ENCODE measurements at regions not wholly inside any gene's neighbourhood (a gene's known extent, or its start where the extent isn't known, plus 50 kb on each side); places are given as distances from the start of the nearest gene placed in this dataset.

DNA sequence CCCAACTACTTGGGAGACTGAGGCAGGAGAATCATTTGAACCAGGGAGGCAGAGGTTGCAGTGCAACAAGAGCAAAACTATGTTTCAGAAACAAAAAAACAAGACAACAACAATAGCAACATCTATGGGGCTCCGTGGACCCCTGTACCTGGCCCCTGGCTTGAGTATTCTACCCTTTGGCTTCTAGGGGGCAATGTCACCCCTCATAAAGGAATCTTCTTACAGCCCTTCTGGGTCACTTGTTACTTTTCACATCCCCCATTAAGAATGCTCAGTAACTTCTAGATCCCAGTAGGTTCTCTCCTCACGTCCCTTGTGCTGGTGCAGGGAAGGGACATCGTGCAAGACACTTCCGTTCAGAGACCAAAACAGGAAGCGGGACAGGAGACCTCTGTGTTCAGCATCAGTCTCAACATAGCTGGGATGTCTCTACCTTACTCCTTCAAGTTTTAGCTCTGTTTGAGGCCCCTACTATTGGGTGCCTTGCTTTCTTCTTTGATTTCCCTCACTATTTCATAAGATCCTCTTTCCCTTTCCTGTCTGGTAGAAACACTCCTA lies 218.1 kb upstream of the ARGLU1 start:
- Histone ChIP-seq H3K36me3 (no peaks in the 10 kb centered on the region), H3K27ac (no peak overlapping the region), H3K4me3 (no peak overlapping the region), H3K9me3 (no peaks in the 10 kb centered on the region), H3K27me3 (no peaks in the 10 kb centered on the region), H3K4me1 (no peaks in the 10 kb centered on the region)
- TF ChIP-seq EP300 (IDR thresholded peaks at IDR 0.05) = no peak
- TF ChIP-seq POLR2A (IDR thresholded peaks at IDR 0.05) = no peak
- TF ChIP-seq, protein P1, sequence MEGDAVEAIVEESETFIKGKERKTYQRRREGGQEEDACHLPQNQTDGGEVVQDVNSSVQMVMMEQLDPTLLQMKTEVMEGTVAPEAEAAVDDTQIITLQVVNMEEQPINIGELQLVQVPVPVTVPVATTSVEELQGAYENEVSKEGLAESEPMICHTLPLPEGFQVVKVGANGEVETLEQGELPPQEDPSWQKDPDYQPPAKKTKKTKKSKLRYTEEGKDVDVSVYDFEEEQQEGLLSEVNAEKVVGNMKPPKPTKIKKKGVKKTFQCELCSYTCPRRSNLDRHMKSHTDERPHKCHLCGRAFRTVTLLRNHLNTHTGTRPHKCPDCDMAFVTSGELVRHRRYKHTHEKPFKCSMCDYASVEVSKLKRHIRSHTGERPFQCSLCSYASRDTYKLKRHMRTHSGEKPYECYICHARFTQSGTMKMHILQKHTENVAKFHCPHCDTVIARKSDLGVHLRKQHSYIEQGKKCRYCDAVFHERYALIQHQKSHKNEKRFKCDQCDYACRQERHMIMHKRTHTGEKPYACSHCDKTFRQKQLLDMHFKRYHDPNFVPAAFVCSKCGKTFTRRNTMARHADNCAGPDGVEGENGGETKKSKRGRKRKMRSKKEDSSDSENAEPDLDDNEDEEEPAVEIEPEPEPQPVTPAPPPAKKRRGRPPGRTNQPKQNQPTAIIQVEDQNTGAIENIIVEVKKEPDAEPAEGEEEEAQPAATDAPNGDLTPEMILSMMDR (IDR thresholded peaks at IDR 0.05) = no peak
- TF ChIP-seq POLR2AphosphoS5 (IDR thresholded peaks at IDR 0.05) = no peak
- 58% methylated on average over 5 of the region's 5 CpGs for WGBS
- DNase-seq (ENCODE audit: low spot score in 2 of 2) = no peak

DNA sequence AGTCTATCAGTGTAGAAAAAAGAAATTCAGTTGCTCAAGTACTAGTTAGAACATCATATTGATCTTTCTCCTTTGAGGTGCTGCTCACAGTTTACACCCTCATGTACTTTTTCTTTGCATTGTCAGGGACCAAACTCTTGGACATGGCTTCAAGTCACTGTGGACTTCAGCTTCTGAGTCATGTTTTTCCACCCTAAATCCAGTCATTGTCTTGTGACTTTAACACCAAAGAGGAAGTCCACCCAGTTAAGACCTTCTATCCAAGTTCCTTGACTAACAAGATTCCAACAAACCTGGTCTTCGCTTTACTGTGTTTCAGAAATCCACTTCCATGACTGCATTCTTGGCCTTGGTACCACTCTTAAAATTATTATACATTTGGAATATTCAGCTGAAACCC lies 206.7 kb upstream of the ARGLU1 start:
- Histone ChIP-seq H3K4me3 (no peak overlapping the region), H3K36me3 (no peaks in the 10 kb centered on the region), H3K27ac (no peak overlapping the region), H3K27me3 (no peaks in the 10 kb centered on the region), H3K9me3 (no peaks in the 10 kb centered on the region), H3K4me1 (no peaks in the 10 kb centered on the region)
- TF ChIP-seq, protein P1 (IDR thresholded peaks at IDR 0.05) = no peak
- TF ChIP-seq EP300 (IDR thresholded peaks at IDR 0.05) = no peak
- no peak for TF ChIP-seq POLR2AphosphoS5 (IDR thresholded peaks at IDR 0.05)
- no peak for TF ChIP-seq POLR2A (IDR thresholded peaks at IDR 0.05)
- DNase-seq (ENCODE audit: low spot score in 2 of 2) = no peak
- WGBS = 96% methylated on average over 1 of the region's 1 CpG

DNA sequence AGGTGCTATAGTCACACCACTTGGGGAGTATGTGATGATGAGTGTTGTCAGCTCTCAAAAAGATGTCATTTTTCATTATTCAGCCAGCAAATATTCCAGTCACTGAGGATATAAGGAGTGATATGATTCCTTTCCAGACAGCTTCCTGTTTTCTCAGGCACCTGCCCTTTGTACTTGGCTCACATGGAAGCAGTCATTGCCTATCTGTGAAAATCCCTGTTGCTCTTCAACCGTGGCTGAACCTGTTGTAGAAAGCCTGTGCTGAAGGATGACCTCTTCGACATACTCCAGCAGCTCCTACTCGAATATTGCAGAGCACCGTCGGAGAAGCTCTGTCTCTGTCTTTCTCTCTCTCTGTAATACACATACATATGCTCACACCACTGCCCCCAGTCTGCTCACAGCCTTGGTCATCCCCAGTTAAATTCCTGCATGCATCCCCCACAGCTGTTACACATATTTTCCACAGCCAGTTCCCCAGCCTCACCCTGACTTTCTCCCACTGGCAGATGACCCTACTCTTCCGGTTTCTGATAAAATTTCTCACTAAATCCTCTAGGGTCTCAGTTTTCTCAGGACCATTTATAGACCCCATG lies 204.2 kb upstream of the ARGLU1 start:
- 54% methylated on average over 6 of the region's 6 CpGs for WGBS
- no peak for DNase-seq (ENCODE audit: low spot score in 2 of 2)
- Histone ChIP-seq H3K36me3 (no peaks in the 10 kb centered on the region), H3K27ac (no peak overlapping the region), H3K9me3 (peaks cover 3% of the 10 kb centered on the region), H3K4me3 (no peak overlapping the region), H3K27me3 (no peaks in the 10 kb centered on the region), H3K4me1 (no peaks in the 10 kb centered on the region)
- no peak for TF ChIP-seq POLR2AphosphoS5 (IDR thresholded peaks at IDR 0.05)
- TF ChIP-seq, protein P1 (IDR thresholded peaks at IDR 0.05) = no peak
- TF ChIP-seq POLR2A (IDR thresholded peaks at IDR 0.05) = no peak
- TF ChIP-seq EP300 (IDR thresholded peaks at IDR 0.05) = no peak

DNA sequence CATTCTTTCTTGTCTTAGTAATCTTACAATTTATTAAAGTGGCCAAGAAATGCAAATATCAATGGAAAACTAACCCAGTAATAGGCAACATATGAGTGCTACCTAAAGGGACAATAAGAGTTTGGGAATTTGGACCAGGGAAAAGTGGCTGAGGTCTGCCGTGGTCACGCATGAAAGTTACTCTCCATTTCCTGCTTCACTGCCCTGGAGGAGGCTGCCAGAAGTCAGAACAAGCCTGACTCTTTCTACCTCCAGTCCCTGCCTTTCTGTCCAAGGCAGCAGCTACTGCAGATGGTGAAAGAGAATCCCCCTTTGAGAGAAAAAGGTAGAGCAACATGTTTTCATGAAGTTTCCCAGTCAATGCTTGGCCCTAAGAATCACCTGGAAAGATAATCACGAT lies 201.1 kb upstream of the ARGLU1 start:
- 82% methylated on average over 3 of the region's 3 CpGs for WGBS

DNA sequence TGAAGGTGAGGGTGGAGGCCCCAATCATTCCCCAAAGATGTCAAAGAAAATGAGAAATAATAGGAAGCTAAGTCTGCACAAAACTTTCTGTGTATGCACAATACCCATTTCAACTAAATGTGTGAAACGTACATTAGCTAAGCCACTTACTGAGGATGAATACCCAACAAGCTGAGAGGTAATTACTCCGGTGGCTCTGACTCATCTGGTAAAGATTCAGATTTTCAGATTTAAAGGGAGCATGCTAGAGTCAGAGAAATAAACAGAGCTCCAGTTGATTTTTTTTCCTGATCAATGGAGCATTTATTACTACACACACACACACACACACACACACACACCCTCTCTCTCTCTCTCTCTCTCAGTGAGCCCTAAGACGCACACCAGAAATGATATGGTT lies 194.8 kb upstream of the ARGLU1 start:
- TF ChIP-seq, protein P1 (IDR thresholded peaks at IDR 0.05) = no peak
- TF ChIP-seq POLR2AphosphoS5 (IDR thresholded peaks at IDR 0.05) = no peak
- TF ChIP-seq POLR2A (IDR thresholded peaks at IDR 0.05) = no peak
- TF ChIP-seq EP300 (IDR thresholded peaks at IDR 0.05) = no peak
- Histone ChIP-seq H3K27me3 (no peaks in the 10 kb centered on the region), H3K36me3 (no peaks in the 10 kb centered on the region), H3K27ac (no peak overlapping the region), H3K4me3 (no peak overlapping the region), H3K4me1 (no peaks in the 10 kb centered on the region), H3K9me3 (peaks cover 6% of the 10 kb centered on the region)
- WGBS = 66% methylated on average over 3 of the region's 3 CpGs
- DNase-seq (ENCODE audit: low spot score in 2 of 2) = no peak

More for the DNA sequence above, 201.1 kb upstream of the ARGLU1 start:
- DNase-seq (ENCODE audit: low spot score in 2 of 2) = no peak
- H3K9me3 ChIP-seq = peaks cover 6% of the 10 kb centered on the region
- no peaks in the 10 kb centered on the region for H3K27me3 ChIP-seq
- no peaks in the 10 kb centered on the region for H3K36me3 ChIP-seq
- no peak overlapping the region for H3K4me3 ChIP-seq
- no peak overlapping the region for H3K27ac ChIP-seq
- H3K4me1 ChIP-seq = no peaks in the 10 kb centered on the region
- TF ChIP-seq EP300 (IDR thresholded peaks at IDR 0.05) = no peak
- no peak for TF ChIP-seq POLR2AphosphoS5 (IDR thresholded peaks at IDR 0.05)
